ENCODE measurements at regions not wholly inside any gene's neighbourhood (a gene's known extent, or its start where the extent isn't known, plus 50 kb on each side); places are given as distances from the start of the nearest gene placed in this dataset.
A peak's percentile ranks its signal among the peaks of the same experiment; 100 is the strongest.
"Not testable (repeated sequence)": the region's sequence is repeated elsewhere in the genome, so short reads cannot be mapped to it uniquely, and the experiment has no call there.

DNA sequence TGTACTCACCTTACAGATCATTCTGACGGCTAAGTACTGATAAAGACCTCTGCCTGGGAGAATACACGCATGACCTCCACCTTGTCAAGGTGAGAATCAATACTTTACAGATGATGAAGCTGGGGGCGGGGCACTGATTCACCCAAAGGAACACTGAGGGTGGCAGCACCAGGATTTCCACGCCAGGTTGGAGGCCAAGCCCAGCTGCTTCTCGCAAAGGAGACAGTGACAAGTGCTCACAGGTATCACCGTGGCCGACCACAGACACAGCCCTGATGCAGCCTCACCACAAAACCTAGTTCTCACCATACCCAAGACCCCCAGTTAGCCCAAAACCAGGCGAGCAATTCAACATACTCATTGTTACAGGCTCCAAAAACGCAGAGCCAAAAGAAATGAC lies 434.2 kb downstream of the SOX9 start:
- DNase-seq (ENCODE audit: low read depth): no peak

- DNase-seq (ENCODE audit: low read depth): no peak
Measured at GRCh38 chr17:72556944-72557826, 436.4 kb downstream of the SOX9 start.

- DNase-seq (ENCODE audit: low read depth): no peak
Measured at GRCh38 chr17:72558971-72559476, 438.2 kb downstream of the SOX9 start.

GRCh38 chr17:72560303-72561247 lies 439.8 kb downstream of the SOX9 start:
- peak; percentile 9 for DNase-seq (ENCODE audit: low read depth)

DNA sequence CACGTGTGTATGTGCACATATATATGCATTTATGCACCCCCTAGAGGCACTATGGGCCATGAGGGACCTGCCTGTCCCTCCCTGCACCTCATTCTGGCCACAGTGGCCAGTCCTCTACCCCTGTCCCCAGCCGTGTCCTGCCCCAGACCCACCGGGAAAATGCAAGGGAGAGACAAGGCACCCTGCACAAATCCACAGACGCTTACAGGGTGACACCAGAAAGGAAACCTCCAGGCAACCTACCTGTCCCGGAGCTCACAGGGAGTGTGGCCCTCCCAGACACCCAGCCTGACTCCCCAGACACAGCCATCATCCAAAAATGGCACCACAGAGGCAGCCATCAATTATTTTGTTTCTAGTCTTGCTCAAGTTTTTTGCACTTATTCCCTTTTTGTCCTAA lies 440.4 kb downstream of the SOX9 start:
- DNase-seq (ENCODE audit: low read depth): no peak

DNA sequence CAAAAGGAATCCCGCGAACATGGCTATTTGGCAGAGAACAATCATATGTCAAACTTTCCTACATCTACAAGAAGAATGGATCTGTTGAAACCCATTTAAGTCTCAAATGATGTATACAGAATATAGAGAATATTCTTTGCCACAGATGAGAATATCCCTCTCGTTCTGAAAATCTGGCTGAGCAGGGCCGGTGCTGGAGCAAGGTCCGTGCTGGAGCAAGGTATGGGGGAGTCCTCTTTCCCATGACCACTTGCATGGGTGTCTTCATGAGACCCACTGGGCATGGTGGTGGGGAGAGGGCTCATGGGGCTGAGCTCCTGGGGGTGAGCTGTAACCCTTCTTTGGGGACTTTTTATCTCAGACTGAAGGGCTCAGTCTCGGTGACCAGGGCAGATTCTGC lies 440.9 kb downstream of the SOX9 start:
- DNase-seq (ENCODE audit: low read depth): no peak

- no peak for DNase-seq (ENCODE audit: low read depth)
Measured at GRCh38 chr17:72562615-72563188, 441.9 kb downstream of the SOX9 start.

- no peak for DNase-seq (ENCODE audit: low read depth)
Measured at GRCh38 chr17:72563952-72564351, 443.1 kb downstream of the SOX9 start.

DNA sequence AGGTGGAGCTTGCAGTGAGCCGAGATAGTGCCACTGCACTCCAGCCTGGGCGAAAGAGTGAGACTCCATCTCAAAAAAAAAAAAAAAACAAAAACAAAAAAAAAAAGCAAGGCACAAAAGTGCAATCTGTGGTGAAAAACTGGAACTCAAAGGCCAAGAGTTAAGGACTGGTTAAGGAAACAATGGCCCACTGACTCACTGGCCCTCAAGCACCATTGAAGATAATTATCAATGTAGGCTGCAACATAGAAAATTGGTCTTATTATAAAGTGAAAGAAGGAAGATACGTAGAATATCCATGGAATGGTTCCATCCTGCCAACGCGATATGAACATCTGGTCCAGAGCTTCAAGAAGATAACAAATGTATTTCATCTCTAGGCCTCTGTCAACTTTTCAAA lies 444.2 kb downstream of the SOX9 start:
- no peak for DNase-seq (ENCODE audit: low read depth)

GRCh38 chr17:72565758-72566157 lies 444.9 kb downstream of the SOX9 start:
- DNase-seq (ENCODE audit: low read depth): no peak

DNA sequence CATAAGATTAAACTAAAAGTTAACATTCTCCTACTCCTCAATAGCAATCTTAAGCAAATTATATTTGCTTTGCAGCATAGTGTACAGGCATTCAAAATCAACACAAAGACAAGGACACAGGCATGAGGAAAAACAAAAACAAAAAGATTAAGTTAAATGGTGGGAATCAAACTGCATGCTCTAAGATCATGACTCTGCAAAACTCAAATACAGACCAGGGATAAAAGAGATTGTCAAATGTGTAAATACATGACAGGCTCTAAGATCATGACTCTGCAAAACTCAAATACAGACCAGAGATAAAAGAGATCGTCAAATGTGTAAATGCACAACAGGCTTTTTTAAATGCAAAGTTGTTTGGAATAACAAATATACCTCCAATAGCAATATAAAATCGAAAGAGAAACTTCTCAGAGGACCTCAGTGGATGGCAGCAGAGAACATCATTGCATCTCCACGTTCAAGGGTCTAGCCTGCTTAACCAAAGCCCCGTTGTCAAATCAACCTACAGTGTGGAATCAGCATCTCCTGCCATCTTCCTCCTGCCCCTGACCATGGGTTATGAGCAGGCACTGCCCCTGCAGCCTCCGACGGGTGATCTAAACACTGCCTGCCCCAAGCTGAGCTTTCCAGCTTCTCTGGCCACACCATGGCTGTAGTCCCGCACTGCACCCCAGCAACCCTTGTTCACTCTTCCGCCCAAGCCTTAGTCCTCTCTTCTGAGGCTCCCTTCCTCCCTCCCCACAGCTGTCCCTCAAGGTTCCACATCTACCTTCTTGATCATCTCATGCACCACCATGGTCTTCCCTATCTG lies 446.1 kb downstream of the SOX9 start:
- DNase-seq (ENCODE audit: low read depth): no peak

- DNase-seq (ENCODE audit: low read depth): no peak
Measured at GRCh38 chr17:72567774-72568173, 447.0 kb downstream of the SOX9 start.

GRCh38 chr17:72569148-72569946 lies 448.5 kb downstream of the SOX9 start:
- DNase-seq (ENCODE audit: low read depth): no peak

- no peak for DNase-seq (ENCODE audit: low read depth)
Measured at GRCh38 chr17:72571813-72572396, 451.1 kb downstream of the SOX9 start.

DNA sequence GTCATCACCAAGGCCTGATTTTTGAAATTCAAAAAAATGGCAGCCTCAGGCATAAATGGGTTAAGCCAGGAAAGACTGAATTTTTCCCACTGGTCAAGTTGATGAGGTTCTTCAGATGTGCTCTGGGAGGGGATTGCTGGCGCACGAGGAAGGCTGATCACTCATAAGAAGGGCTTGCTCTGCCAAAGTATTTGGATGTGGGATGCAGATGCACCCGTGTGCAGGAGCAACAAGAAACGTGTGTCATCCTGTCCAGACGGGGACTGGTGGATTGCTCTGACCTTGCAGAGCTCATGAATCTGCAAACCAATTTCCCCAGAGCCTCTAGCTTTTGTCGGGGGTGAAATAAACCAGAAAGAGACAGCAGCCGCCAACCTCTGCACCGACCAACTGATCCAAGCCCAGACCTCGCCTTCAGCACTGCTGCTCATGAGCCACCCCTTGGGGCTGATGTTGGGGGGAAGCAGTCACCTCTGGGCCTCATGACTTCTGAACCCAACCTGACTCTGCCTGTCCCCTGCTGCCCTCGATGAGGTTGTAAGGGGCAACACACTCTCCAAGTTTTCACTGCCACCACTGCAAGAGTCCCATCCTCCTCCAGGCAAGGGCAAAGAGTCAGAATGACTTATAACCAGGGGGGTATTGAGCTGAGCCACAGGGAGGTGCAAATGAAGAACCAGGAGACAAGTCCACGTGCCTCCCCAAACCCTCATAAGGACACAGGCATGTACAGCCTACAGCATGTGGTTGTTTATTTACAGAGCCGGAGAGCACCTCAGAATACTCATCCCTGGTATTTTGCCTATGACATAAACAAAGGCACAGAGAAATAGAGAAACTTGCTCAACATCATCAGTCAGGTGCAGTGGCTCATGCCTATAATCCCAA lies 452.0 kb downstream of the SOX9 start:
- DNase-seq (ENCODE audit: low read depth): no peak

DNA sequence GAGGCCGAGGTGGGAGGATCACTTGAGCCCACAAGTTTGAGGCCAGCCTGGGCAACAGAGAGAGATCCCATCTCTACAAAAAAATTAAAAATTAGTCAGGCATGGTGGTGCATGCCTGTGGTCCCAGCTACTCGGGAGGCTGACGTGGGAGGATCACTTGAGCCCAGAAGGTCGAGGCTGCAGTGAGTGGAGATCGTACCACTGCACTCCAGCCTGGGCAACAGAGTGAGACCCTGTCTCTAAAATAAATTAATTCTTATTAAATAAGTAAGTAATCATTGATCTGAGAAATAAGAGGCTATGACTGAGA lies 452.6 kb downstream of the SOX9 start:
- DNase-seq (ENCODE audit: low read depth): not testable (repeated sequence)

GRCh38 chr17:72574675-72575510 lies 454.1 kb downstream of the SOX9 start:
- no peak for DNase-seq (ENCODE audit: low read depth)

- DNase-seq (ENCODE audit: low read depth): no peak
Measured at GRCh38 chr17:72575542-72576233, 454.9 kb downstream of the SOX9 start.

Measured in forelimb muscle (tissue), 1 donor.